Hepatocyte (in vitro differentiated cells): ENCODE measurements at regions not wholly inside any gene's neighbourhood (a gene's known extent, or its start where the extent isn't known, plus 50 kb on each side); places are given as distances from the start of the nearest gene placed in this dataset.

ENCODE experiments used
- DNase-seq: peaks from one replicate; pipeline ENCODE4 v3.0.0-alpha.2; 2016; ENCODE audit warnings: low spot score
- H2AFZ ChIP-seq: fragments of 200-600 bp; sonication (generic); 2 replicates; pipeline ENCODE4 v1.6.0; 2016; ENCODE audit warnings: antibody characterized with exemption, mild to moderate bottlenecking
- H3K27ac ChIP-seq: fragments of 200-600 bp; sonication (generic); 2 replicates; pipeline ENCODE4 v1.5.1; 2016; ENCODE audit warnings: mild to moderate bottlenecking
- H3K27me3 ChIP-seq: fragments of 200-600 bp; sonication (generic); 2 replicates; pipeline ENCODE4 v1.6.1; 2016
- H3K36me3 ChIP-seq: fragments of 200-600 bp; sonication (generic); replicated peaks from 2 replicates; pipeline ENCODE4 v1.5.1; 2016; ENCODE audit warnings: low read depth; ENCODE audit not compliant: insufficient read depth
- H3K4me1 ChIP-seq: fragments of 200-600 bp; sonication (generic); 2 replicates; pipeline ENCODE4 v1.5.1; 2016; ENCODE audit warnings: mild to moderate bottlenecking, moderate library complexity; ENCODE audit not compliant: insufficient read depth
- H3K4me2 ChIP-seq: fragments of 200-600 bp; sonication (generic); 2 replicates; pipeline ENCODE4 v1.6.0; 2016
- H3K4me3 ChIP-seq: fragments of 200-600 bp; sonication (generic); 2 replicates; pipeline ENCODE4 v1.5.1; 2016; ENCODE audit warnings: mild to moderate bottlenecking
- H3K79me2 ChIP-seq: fragments of 200-600 bp; sonication (generic); 2 replicates; pipeline ENCODE4 v1.6.0; 2017; ENCODE audit warnings: mild to moderate bottlenecking
- H3K9me2 ChIP-seq: fragments of 200-600 bp; sonication (generic); replicated peaks from 2 replicates; pipeline ENCODE4 v1.6.0; 2017; ENCODE audit warnings: mild to moderate bottlenecking; ENCODE audit not compliant: insufficient read depth
- H3K9me3 ChIP-seq: fragments of 200-600 bp; sonication (generic); 2 replicates; pipeline ENCODE4 v1.5.1; 2016; ENCODE audit warnings: low read depth, mild to moderate bottlenecking
- H4K20me1 ChIP-seq: fragments of 200-600 bp; sonication (generic); 2 replicates; pipeline ENCODE4 v1.6.0; 2016; ENCODE audit warnings: mild to moderate bottlenecking; ENCODE audit not compliant: insufficient read depth, poor library complexity, severe bottlenecking
- EZH2 ChIP-seq: fragments of 200-600 bp; sonication (generic); IDR thresholded peaks from 2 replicates; pipeline ENCODE4 v1.6.1; 2016; ENCODE audit warnings: antibody characterized with exemption, mild to moderate bottlenecking, borderline replicate concordance
- EZH2phosphoT487 ChIP-seq: fragments of 200-600 bp; sonication (generic); IDR thresholded peaks from one replicate; pipeline ENCODE4 v1.6.1; 2018; ENCODE audit warnings: antibody characterized with exemption, mild to moderate bottlenecking, low read depth, moderate library complexity; ENCODE audit not compliant: unreplicated experiment, severe bottlenecking
- WGBS: methylation state at CpG from one replicate; pipeline ENCODE4 v1.1.6; 2016; ENCODE audit warnings: low lambda C conversion rate; ENCODE audit errors: missing lambda C conversion rate; 5-methylcytosine and 5-hydroxymethylcytosine counted together
- TF ChIP-seq, protein P1 (sequence below): fragments of 200-600 bp; sonication (generic); IDR thresholded peaks from 2 replicates; pipeline ENCODE4 v1.5.1; 2016; ENCODE audit warnings: antibody characterized with exemption, mild to moderate bottlenecking; ENCODE audit not compliant: poor library complexity

DNA sequence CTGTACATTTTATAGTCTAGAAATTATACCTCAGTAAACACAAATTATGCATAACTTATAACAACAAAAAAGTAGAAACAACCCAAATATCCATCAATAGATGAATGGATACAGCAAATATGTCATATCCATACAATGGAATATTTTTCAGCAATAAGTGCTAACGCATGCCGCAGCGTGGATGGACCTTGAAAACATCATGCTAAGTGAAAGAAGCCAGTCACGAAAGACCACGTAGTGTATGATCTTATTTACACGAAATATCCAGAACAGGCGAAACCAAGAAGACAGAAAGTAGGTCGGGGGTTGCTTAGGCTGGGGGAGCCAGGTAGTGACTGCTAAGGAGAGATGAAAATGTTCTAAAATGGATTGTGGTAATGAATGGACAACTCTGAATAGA, 167.1 kb upstream of the MYCN start:
- Histone ChIP-seq H3K4me1 (no peaks in the 10 kb centered on the region), H3K27me3 (no peaks in the 10 kb centered on the region)
- WGBS, result 91% methylated on average over 8 of the region's 8 CpGs

DNA sequence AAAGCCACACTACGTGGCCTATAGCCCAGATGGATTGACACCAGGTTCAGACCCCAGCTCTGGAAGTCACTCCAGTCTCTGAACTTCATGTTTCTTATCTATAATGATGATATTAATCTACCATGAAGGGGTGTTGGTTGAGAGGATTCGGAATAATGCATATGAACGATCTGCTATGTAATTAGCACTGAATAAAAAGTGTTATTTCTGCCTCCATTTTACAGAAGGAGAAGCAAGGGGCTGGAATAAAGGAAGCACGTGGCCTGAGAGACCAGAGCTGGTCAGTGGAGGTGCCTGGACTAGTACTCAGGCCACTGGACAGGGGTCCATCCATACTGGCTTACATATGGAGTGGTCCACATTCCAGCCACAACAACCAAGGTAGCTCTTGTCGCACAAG, 166.5 kb upstream of the MYCN start:
- Histone ChIP-seq H3K79me2 (no peaks in the 10 kb centered on the region), H4K20me1 (no peaks in the 10 kb centered on the region), H3K36me3 (no peaks in the 10 kb centered on the region), H3K27me3 (no peaks in the 10 kb centered on the region), H3K9me2 (no peaks in the 10 kb centered on the region), H3K4me2 (no peak overlapping the region), H2AFZ (no peak overlapping the region), H3K27ac (no peak overlapping the region), H3K9me3 (no peaks in the 10 kb centered on the region), H3K4me1 (no peaks in the 10 kb centered on the region), H3K4me3 (no peak overlapping the region)
- no peak for DNase-seq
- no peak for TF ChIP-seq EZH2phosphoT487
- TF ChIP-seq, protein P1, sequence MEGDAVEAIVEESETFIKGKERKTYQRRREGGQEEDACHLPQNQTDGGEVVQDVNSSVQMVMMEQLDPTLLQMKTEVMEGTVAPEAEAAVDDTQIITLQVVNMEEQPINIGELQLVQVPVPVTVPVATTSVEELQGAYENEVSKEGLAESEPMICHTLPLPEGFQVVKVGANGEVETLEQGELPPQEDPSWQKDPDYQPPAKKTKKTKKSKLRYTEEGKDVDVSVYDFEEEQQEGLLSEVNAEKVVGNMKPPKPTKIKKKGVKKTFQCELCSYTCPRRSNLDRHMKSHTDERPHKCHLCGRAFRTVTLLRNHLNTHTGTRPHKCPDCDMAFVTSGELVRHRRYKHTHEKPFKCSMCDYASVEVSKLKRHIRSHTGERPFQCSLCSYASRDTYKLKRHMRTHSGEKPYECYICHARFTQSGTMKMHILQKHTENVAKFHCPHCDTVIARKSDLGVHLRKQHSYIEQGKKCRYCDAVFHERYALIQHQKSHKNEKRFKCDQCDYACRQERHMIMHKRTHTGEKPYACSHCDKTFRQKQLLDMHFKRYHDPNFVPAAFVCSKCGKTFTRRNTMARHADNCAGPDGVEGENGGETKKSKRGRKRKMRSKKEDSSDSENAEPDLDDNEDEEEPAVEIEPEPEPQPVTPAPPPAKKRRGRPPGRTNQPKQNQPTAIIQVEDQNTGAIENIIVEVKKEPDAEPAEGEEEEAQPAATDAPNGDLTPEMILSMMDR, result no peak
- no peak for TF ChIP-seq EZH2
- 91% methylated on average over 5 of the region's 5 CpGs for WGBS

More for the DNA sequence above, 167.1 kb upstream of the MYCN start:
- no peak overlapping the region for H3K4me2 ChIP-seq
- no peak for DNase-seq
- no peaks in the 10 kb centered on the region for H3K9me3 ChIP-seq
- no peak overlapping the region for H3K4me3 ChIP-seq
- H3K79me2 ChIP-seq, result no peaks in the 10 kb centered on the region
- no peaks in the 10 kb centered on the region for H3K36me3 ChIP-seq
- no peak overlapping the region for H2AFZ ChIP-seq
- TF ChIP-seq, protein P1, result no peak
- TF ChIP-seq EZH2phosphoT487 (no peak), EZH2 (no peak)
- no peaks in the 10 kb centered on the region for H4K20me1 ChIP-seq
- no peaks in the 10 kb centered on the region for H3K9me2 ChIP-seq
- no peak overlapping the region for H3K27ac ChIP-seq

DNA sequence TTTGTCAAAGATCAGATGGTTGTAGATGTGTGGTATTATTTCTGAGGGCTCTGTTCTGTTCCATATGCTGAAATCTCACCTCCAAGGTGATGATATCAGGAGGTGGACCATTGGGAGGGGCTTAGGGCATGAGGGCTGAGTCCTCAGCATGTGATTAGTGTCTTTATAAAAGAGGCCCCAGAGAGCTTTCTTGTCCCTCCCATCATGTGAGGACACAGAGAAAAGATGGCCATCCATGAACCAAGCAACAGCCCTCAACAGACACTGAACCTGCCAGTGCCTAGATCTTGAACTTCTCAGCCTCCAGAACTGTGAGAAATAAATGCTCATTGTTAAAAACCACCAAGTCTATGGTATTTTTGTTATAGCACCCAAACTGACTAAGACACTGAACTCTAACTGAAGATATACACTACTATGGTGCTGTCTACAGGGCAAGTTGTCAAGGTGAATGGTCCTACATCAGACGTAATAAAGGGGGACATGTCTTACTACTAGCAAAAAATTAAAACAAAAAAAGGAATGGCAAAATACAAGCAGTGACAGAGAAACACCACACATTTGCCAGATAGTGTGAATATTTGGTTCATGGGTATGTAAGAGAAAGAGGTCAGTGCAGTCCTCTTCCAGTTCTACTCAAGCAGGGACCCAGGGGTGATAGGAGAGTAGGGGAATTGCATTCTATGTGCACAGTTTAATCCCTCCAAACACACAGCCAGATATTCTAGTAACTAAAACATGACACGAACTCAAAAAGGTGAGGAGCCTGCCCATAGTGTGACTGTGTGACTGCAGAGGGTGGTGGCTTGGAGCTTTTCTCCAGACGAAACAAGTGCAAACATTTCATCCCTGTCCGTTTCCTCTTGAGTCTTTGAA, 164.4 kb upstream of the MYCN start:
- Histone ChIP-seq H2AFZ (no peak overlapping the region), H3K4me3 (no peak overlapping the region), H3K4me2 (no peak overlapping the region), H3K36me3 (no peaks in the 10 kb centered on the region), H3K4me1 (no peaks in the 10 kb centered on the region), H3K27ac (no peak overlapping the region), H3K27me3 (no peaks in the 10 kb centered on the region), H3K9me3 (no peaks in the 10 kb centered on the region), H3K9me2 (no peaks in the 10 kb centered on the region), H3K79me2 (no peaks in the 10 kb centered on the region), H4K20me1 (no peaks in the 10 kb centered on the region)
- no peak for DNase-seq
- TF ChIP-seq EZH2phosphoT487 (no peak), EZH2 (no peak)
- TF ChIP-seq, protein P1, result no peak
- WGBS, result 66% methylated on average over 4 of the region's 4 CpGs
